NCI-H1048 (cell line): ENCODE measurements at regions not wholly inside any gene's neighbourhood (a gene's known extent, or its start where the extent isn't known, plus 50 kb on each side); places are given as distances from the start of the nearest gene placed in this dataset.
"Not testable (repeated sequence)": the region's sequence is repeated elsewhere in the genome, so short reads cannot be mapped to it uniquely, and the experiment has no call there.

Experiments used
- DNase-seq: peaks from one replicate; lab custom pipeline; 2025; lab: John Stamatoyannopoulos, UW

GRCh38 chr5:15096686-15097085 lies 225.1 kb upstream of the ANKH start:
- not testable (repeated sequence) for DNase-seq

DNA sequence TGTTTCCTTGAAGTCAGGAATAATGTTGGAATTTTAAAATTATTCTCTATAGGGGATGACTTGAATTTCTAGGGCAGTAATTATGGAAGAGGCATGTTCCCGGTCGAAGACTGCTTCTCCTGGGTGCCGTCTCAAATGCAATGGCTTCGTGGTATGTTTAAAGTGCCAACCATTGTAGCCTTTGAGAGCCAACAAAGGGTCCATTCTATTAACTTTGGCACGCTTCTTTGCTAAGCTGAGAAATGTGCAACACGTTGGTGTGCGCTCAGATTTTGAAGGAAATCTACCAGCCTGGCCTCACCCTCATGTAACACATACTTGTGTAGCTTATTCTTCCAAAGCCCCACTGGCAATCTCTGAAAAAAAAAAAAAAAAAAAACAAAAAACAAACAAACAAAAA lies 221.2 kb upstream of the ANKH start:
- DNase-seq: no peak

- DNase-seq: no peak
Observed at GRCh38 chr5:15085671-15086070, 214.1 kb upstream of the ANKH start.

GRCh38 chr5:15082096-15082495 lies 210.5 kb upstream of the ANKH start:
- no peak for DNase-seq

- DNase-seq: no peak
Observed at GRCh38 chr5:15080219-15080618, 208.6 kb upstream of the ANKH start.

- no peak for DNase-seq
Observed at GRCh38 chr5:15079566-15079965, 208.0 kb upstream of the ANKH start.

GRCh38 chr5:15074651-15075050 lies 203.1 kb upstream of the ANKH start:
- DNase-seq: no peak

DNA sequence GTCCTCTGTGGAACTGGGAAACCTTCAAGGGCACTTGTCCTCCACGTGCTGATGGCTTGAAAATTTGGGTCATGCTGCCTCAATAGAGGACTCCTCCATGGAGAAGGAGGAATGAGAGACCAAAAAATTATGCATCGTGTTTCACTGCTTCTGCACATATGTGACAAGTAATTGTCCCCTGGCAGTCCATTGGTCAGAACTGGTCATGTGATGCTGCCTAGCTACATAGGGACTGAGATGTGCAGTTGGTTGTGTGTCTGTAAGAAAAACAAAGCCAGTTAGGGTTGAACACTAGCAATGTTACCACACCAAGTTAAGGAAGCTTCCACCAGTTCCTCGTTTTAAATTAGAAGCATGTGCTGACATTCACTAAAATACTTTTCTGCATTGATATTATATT lies 201.9 kb upstream of the ANKH start:
- DNase-seq: no peak

DNA sequence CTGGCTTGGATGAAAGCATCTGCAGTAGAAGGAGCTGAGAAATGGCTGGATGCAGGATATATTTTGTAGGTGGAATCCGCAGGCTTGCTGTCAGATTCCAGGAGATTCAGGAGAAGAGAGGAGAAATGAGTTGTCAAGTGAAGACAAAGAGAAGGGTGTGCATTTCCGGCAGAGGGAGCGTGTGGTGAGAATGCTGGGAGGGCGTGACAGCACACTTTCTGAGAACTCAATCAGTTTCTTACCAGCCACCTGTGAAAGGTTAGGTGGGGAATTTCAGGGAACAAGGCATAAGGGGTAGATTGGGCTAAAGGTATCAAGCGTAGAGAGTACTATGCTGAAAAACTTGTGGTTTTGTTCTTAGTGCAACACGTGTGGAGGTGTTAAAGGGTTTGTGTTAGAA lies 199.3 kb upstream of the ANKH start:
- no peak for DNase-seq

GRCh38 chr5:15069407-15069905 lies 197.9 kb upstream of the ANKH start:
- no peak for DNase-seq

DNA sequence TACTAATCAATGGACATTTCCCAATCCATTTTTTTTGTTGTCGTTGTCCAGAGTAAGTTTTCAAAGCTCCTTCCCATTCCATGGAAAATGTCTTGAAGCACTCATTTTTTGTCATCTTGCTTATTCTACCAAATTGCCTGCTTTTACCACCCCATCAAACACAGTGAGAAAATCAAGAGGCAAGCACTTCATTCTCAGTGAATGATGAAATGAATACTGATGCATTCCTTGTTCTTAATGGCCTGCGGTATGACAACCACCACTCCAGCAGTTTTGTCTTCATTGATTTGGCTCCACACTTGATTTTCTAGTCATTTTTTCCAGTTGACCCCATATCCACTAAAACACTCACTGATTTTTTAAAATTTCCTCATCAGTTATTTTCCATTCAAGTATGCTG lies 193.5 kb upstream of the ANKH start:
- DNase-seq: no peak

DNA sequence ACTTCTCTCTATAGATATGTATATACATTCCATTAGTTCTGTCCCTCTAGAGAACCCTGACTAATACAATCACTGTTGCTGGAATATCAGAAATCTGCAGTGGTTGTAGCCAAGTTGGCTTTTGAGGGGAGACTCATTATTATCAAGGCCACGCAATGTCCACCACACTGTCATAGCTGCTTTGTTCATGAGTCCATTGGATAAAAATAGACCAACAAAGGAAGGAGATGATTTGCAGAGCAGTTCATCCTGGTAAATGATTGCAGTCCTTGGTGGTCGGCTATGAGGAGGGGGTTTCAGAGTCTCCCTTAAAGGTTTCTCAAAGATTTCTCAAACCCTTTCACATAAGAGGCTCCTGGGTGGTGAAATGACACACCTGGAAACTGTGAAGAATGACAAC lies 192.8 kb upstream of the ANKH start:
- no peak for DNase-seq

DNA sequence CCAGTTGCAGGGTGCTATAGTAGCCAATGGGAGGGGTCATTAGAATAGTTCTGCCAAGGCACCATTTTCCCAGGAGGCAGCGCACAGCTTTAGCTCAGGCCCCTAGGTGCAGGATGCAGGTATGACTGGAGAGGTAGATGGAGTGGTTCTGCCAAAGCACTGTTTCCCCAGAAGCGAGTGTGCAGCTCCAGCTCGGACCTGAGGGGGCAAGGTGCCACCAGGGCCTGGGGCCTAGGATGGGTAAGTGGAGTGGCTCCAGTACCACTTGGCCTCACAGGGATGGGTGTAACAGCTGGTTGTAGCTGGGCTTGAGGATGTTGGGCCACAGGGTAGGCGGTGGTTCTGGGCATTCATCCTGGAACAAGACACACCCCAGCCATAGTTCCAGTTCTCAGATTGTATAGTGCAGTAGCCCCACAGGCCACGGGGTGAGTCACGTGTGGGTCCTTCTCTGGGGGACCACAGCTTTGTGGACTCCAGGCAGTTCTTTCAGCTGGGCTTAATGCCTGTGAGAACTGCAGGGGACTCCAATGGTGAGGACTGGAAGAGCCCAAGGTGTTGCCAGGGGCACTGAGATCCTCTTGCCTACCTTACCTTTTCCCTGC lies 185.5 kb upstream of the ANKH start:
- DNase-seq: no peak

- no peak for DNase-seq
Observed at GRCh38 chr5:15044521-15044920, 172.9 kb upstream of the ANKH start.

GRCh38 chr5:15037247-15037908 lies 165.8 kb upstream of the ANKH start:
- no peak for DNase-seq

DNA sequence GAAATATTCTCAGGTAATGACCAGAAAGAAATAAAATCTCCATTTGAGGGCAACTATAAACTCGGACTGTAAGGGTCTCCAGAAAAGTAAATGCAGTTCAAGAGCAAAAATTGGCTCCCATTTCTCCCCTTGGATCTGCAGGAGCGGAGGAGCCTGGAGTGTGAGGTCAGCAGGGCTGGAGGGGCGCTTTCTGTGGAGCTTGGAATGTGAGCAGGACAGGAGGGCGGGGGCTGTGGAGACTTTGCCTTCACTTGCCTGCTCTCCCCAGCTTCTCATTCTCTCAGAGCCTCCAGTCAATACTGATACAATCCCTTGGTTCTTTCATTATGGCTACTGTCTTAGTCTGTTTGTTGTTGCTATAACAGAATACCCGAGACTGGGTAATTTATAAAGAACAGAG lies 162.8 kb upstream of the ANKH start:
- no peak for DNase-seq

DNA sequence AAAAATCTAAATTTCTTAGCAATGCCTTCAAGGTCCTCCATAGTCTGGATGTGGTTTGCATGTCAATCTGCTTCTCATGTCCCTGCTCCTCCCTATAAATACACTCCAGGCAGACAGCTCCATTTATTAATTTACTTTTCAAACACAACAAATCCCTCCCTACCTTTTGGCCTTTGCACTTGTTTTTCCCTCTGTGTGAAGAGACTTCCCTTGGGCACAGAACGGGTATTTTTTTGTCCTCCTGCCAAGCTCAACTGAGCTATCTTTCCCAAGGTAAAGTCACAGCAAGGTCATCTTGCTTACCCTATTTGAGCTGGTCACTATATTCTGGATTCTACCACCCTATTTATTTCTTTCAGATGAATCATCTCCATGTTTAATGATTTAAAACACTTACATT lies 159.6 kb upstream of the ANKH start:
- no peak for DNase-seq

DNA sequence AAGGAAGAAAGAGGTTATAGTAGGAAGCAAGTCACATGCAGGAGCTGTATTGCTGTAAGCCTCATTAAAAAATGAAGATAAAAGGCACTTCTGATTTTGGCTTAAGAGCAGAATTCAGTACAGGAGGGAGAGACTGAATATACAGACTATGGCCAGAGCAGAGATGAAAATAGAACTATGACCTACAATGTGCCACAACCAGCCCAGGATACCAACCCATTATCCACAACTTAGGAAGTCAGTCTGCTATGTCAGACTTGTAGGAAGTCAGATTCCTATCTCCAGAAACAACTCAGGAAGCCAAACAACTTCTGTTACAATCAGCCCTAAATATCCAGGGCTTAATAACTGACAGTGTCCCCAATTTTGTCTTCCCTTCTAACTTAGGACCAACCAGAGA lies 156.2 kb upstream of the ANKH start:
- DNase-seq: no peak

DNA sequence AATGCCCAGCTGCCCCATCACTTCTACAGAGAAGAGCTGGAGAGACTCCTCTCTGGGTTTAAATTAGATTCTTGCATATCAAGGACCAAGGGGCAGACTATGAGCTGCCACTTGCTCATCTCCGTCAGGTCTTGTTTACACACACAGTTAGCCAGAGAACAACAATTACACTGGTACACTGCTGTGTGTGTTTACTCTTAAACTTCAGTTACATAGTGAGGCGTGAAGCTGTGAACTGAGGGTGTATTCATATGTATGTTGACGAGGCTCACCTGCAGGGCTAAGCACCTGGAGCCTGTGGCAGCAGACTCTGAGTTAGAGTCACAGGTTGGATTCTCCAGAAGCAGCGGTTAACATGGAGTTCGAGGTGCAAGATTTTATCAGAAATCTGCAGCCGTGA lies 155.4 kb upstream of the ANKH start:
- no peak for DNase-seq

DNA sequence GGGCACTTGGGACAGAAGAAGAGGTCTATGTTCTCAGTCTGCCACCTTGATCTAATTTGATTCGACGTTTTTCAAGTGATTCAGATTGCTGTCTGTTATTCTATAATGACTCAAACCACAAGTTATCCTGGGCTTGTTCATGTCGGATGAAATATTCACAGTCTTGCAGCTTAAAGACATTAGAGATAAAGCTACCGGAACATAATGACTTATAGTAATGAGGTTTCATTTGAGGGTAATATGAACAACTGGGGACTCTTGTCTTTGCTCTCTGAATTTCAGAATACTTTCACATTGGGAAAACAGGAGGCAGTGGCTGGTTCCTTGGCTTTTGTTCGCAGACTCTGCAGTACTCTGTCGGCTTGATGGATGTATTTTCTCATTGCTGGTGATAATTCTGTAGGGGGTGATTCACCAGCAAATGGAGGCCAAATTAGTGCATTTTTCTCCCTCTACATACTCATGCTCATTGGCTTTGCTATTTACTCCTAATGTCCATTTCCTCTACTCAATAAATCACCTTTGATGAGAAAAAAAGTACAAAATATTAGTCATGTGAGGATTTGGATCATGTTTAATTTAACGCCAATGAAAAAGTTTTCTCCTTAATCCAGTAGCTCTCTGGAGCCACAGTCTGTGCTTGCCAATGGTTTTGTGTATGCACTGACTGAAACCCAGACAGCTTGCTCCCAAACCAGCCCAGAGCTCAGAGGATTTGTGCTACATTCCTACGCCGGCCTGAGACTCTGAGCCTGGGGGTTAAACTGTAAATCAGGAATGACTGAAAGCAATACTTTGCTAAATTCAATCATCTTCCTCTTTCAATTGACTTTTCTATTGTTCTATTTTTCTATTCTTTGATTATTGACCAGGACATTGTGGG lies 154.7 kb upstream of the ANKH start:
- DNase-seq: no peak

- DNase-seq: no peak
Observed at GRCh38 chr5:15023846-15024245, 152.3 kb upstream of the ANKH start.

GRCh38 chr5:15023266-15023665 lies 151.7 kb upstream of the ANKH start:
- DNase-seq: no peak
